K562 (cell line): ENCODE measurements at regions not wholly inside any gene's neighbourhood (a gene's known extent, or its start where the extent isn't known, plus 50 kb on each side); places are given as distances from the start of the nearest gene placed in this dataset.

Experiments
- ATAC-seq: fragments of 200-7000 bp; cut with Tn5 transposase; 3 replicates; pipeline ENCODE4 v1.9.1; 2020; ENCODE audit warnings: moderate library complexity
- BruUV-seq: library from RNA; stranded (reverse); fragments of 400-500 nt; replicated peaks from 2 replicates; lab custom pipeline; 2021; lab: Mats Ljungman, UMichigan
- CTCF ChIA-PET: fragments of 300-600 bp; formaldehyde crosslinking; extraction: SDS; loops from one replicate; lab custom pipeline; 2021; ENCODE audit warnings: low intra/inter-chr PET ratio; lab: Yijun Ruan, JAX
- POLR2A ChIA-PET: fragments of 300-600, 350-650 bp; sonication (Branson Sonifier 250); formaldehyde crosslinking; extraction: SDS; loops from one replicate; lab custom pipeline; 2021; ENCODE audit warnings: antibody characterized with exemption, inconsistent platforms; lab: Yijun Ruan, JAX
- DNase-seq, 4 experiments: peaks; one replicate each; pipeline versions ENCODE4 v3.0.0 to v3.0.0-alpha.2; 2011 to 2018; ENCODE audit warnings: low spot score in 3 of 4, mixed read lengths in 3 of 4; ENCODE audit errors: extremely low read depth in 1 of 4
- FAIRE-seq: peaks from 2 replicates; lab custom pipeline; 2011; peaks lifted over from hg19 to GRCh38; lab: Jason Lieb, UNC
- H2AFZ ChIP-seq: 2 replicates; pipeline ENCODE4 v1.6.0; 2011; ENCODE audit warnings: low read depth, low read length, control low read depth, inconsistent platforms
- H3K27ac ChIP-seq: fragments of 200-600 bp; 3 replicates; pipeline ENCODE4 v1.8.0; 2011; ENCODE audit warnings: low read depth, mild to moderate bottlenecking, control low read depth, inconsistent platforms, low read length, moderate library complexity, mixed read lengths; ENCODE audit errors: extremely low read depth
- H3K27me3 ChIP-seq, 2 experiments: fragments of 300-600 bp in 1 of 2; 2 replicates in 1 of 2; 3 replicates in 1 of 2; pipeline versions ENCODE4 v1.6.0 to v1.8.0; 2011; ENCODE audit warnings: inconsistent platforms in 2 of 2, low read length in 2 of 2, mild to moderate bottlenecking in 1 of 2, mixed read lengths in 1 of 2, moderate library complexity in 1 of 2; ENCODE audit not compliant: control insufficient read depth in 2 of 2, insufficient read depth in 2 of 2
- H3K36me3 ChIP-seq: fragments of 300-600 bp; 3 replicates; pipeline ENCODE4 v1.8.0; 2011; ENCODE audit warnings: mild to moderate bottlenecking, low read length, inconsistent platforms; ENCODE audit not compliant: control insufficient read depth, insufficient read depth
- H3K4me1 ChIP-seq, 2 experiments: fragments of 200-600 bp in 1 of 2; replicated peaks in 1 of 2; 2 replicates in 1 of 2; 3 replicates in 1 of 2; pipeline versions ENCODE4 v1.5.1 to v1.8.0; 2011; ENCODE audit warnings: inconsistent platforms in 2 of 2, low read length in 2 of 2, mild to moderate bottlenecking in 1 of 2, mixed read lengths in 1 of 2, moderate library complexity in 1 of 2; ENCODE audit not compliant: control insufficient read depth in 2 of 2, insufficient read depth in 2 of 2
- H3K4me2 ChIP-seq: 2 replicates; pipeline ENCODE4 v1.6.1; 2011; ENCODE audit warnings: low read length, control low read depth, inconsistent platforms, mixed read lengths; ENCODE audit not compliant: insufficient read depth
- H3K4me3 ChIP-seq: fragments of 200-600 bp; sonication (generic), shearing (Covaris generic); 2 replicates; pipeline ENCODE4 v1.5.1; 2016; ENCODE audit warnings: control low read depth, inconsistent platforms
- H3K79me2 ChIP-seq: fragments of 200-600 bp; 3 replicates; pipeline ENCODE4 v1.8.0; 2011; ENCODE audit warnings: low read length, inconsistent platforms; ENCODE audit not compliant: control insufficient read depth, insufficient read depth
- H3K9ac ChIP-seq, 2 experiments: 2 replicates each; pipeline versions ENCODE4 v1.6.0 to v1.6.1; 2011; ENCODE audit warnings: low read depth in 2 of 2, low read length in 2 of 2, control low read depth in 1 of 2, inconsistent platforms in 1 of 2, mild to moderate bottlenecking in 1 of 2, mixed read lengths in 1 of 2; ENCODE audit not compliant: insufficient read depth in 1 of 2
- H3K9me1 ChIP-seq: one replicate; pipeline ENCODE4 v1.6.0; 2011; ENCODE audit warnings: inconsistent platforms, mild to moderate bottlenecking, low read length, moderate library complexity; ENCODE audit not compliant: control insufficient read depth, insufficient read depth
- H3K9me3 ChIP-seq: replicated peaks from 2 replicates; pipeline ENCODE4 v1.5.1; 2011; ENCODE audit warnings: low read depth, low read length, inconsistent platforms; ENCODE audit not compliant: control insufficient read depth, insufficient read depth
- H4K20me1 ChIP-seq: replicated peaks from 2 replicates; pipeline ENCODE4 v1.6.1; 2011; ENCODE audit warnings: low read length, inconsistent platforms, mixed read lengths; ENCODE audit not compliant: control insufficient read depth, insufficient read depth
- ATF3 ChIP-seq, 2 experiments: fragments of 450-650 bp in 1 of 2; sonication (generic) in 1 of 2; formaldehyde crosslinking in 1 of 2; IDR thresholded peaks in 1 of 2; conservative IDR thresholded peaks in 1 of 2; 2 replicates each; pipeline versions ENCODE4 v1.6.1 to v1.8.1; 2016 to 2023; ENCODE audit warnings: mild to moderate bottlenecking in 2 of 2, moderate library complexity in 2 of 2, inconsistent platforms in 1 of 2, missing genetic modification reagents in 1 of 2
- ATF7 ChIP-seq: fragments of 450-650 bp; IDR thresholded peaks from 2 replicates; pipeline ENCODE4 v1.7.1; 2014; ENCODE audit warnings: mild to moderate bottlenecking, moderate library complexity
- CBX1 ChIP-seq: sonication (generic); IDR thresholded peaks from 2 replicates; pipeline ENCODE4 v1.6.1; 2016; ENCODE audit warnings: antibody characterized with exemption, low read depth, mild to moderate bottlenecking
- HMGN3 ChIP-seq: IDR thresholded peaks from 2 replicates; pipeline ENCODE4 v1.6.1; 2011; ENCODE audit warnings: borderline replicate concordance, low read depth, mild to moderate bottlenecking, mixed read lengths, low read length; ENCODE audit not compliant: insufficient read length; ENCODE audit errors: extremely low read depth
- MAFK ChIP-seq: IDR thresholded peaks from 2 replicates; pipeline ENCODE4 v1.6.1; 2011; ENCODE audit warnings: low read length, improper control_type of control experiment
- TARDBP ChIP-seq: fragments of 450-650 bp; IDR thresholded peaks from 2 replicates; pipeline ENCODE4 v1.6.1; 2016
- ZNF780A ChIP-seq: fragments of 250-450 bp; sonication (Bioruptor Pico); IDR thresholded peaks from 2 replicates; pipeline ENCODE4 v1.5.0; 2021; ENCODE audit warnings: mild to moderate bottlenecking
- WGBS: fragments of 100-300 bp; shearing (Covaris generic); methylation state at CpG from one replicate; pipeline ENCODE4 v1.1.6; 2016; ENCODE audit warnings: low coverage, mixed read lengths; ENCODE audit not compliant: insufficient coverage; ENCODE audit errors: missing lambda C conversion rate; 5-methylcytosine and 5-hydroxymethylcytosine counted together
- in situ Hi-C: fragments of 300-500 bp; cut with MboI; formaldehyde crosslinking; loops from 4 replicates; pipeline ENCODE4 v1.15.0; 2018; ENCODE audit warnings: inconsistent platforms, mixed read lengths
- intact Hi-C: fragments of 100-400 bp; cut with micrococcal nuclease; formaldehyde crosslinking; loops from 2 replicates; pipeline ENCODE4 v1.14.2; 2022

- Histone ChIP-seq H4K20me1 (no peaks in the 10 kb centered on the region), H3K4me3 (no peak overlapping the region), H3K27ac (no peak overlapping the region), H3K27me3 (no peaks in the 10 kb centered on the region), H3K9me3 (no peaks in the 10 kb centered on the region), H3K79me2 (no peaks in the 10 kb centered on the region), H3K4me2 (no peak overlapping the region), H3K36me3 (no peaks in the 10 kb centered on the region), H3K9ac (no peak overlapping the region)
- no TSS peak for BruUV-seq
- ATAC-seq (no peak), FAIRE-seq (no peak)
- CTCF ChIA-PET: no interaction called here
- intact Hi-C loops: no loop called here
- TF ChIP-seq CBX1 (no peak), ATF3 (IDR thresholded peaks at IDR 0.05) (peak; percentile 26; the same call in 1 of the 2 replicates), ATF3 (CRISPR knock-in tag; conservative IDR thresholded peaks at IDR 0.05) (no peak), MAFK (no peak), HMGN3 (no peak), ATF7 (peak; percentile 27; the same call in 1 of the 2 replicates), ZNF780A (CRISPR knock-in tag) (no peak), TARDBP (no peak)
- TF ChIP-seq, all 486 proteins: peak for 2
- WGBS: 0% methylated on average over 1 of the region's 1 CpG
- Histone ChIP-seq H3K4me1 (no peaks in the 10 kb centered on the region), H3K9me1 (no peaks in the 10 kb centered on the region), H2AFZ (no peak overlapping the region)
- in situ Hi-C loops: no loop called here
- POLR2A ChIA-PET: no interaction called here
- no peak for DNase-seq
Measured at GRCh38 chr4:97110506-97110905, 1032.8 kb downstream of the STPG2 start.
